CD4-positive, alpha-beta memory T cell (primary cell): ENCODE measurements at regions not wholly inside any gene's neighbourhood (a gene's known extent, or its start where the extent isn't known, plus 50 kb on each side); places are given as distances from the start of the nearest gene placed in this dataset.

Experiments used
- CTCF ChIA-PET: fragments of 350-600 bp; sonication (Branson Sonifier 250); formaldehyde crosslinking; loops from one replicate; lab custom pipeline; 2021; ENCODE audit warnings: inconsistent platforms; ENCODE audit not compliant: partially characterized antibody; lab: Charles Lee
- POLR2A ChIA-PET: fragments of 350-600 bp; sonication (Branson Sonifier 250); formaldehyde crosslinking; loops from one replicate; lab custom pipeline; 2021; ENCODE audit not compliant: partially characterized antibody; lab: Charles Lee
- DNase-seq, 5 donors: peaks; one replicate each; pipeline versions ENCODE4 v3.0.0 to v3.0.0-alpha.2; 2020 to 2022; ENCODE audit warnings: mixed read lengths in 1 of 5
- H3K27ac ChIP-seq: one replicate; pipeline ENCODE4 v1.7.0; 2013; ENCODE audit warnings: low read depth, low read length
- H3K27me3 ChIP-seq: 2 replicates; pipeline ENCODE4 v1.7.0; 2013; ENCODE audit warnings: mild to moderate bottlenecking, low read length, moderate library complexity; ENCODE audit not compliant: insufficient read depth
- H3K36me3 ChIP-seq: 2 replicates; pipeline ENCODE4 v1.7.0; 2013; ENCODE audit warnings: mild to moderate bottlenecking, low read length, moderate library complexity; ENCODE audit not compliant: insufficient read depth
- H3K4me1 ChIP-seq: 2 replicates; pipeline ENCODE4 v1.7.0; 2013; ENCODE audit warnings: mild to moderate bottlenecking, low read length, moderate library complexity; ENCODE audit not compliant: insufficient read depth
- H3K4me3 ChIP-seq, 2 donors: one replicate each; pipeline ENCODE4 v1.7.0; 2013; ENCODE audit warnings: low read length in 2 of 2, mild to moderate bottlenecking in 1 of 2
- H3K9me3 ChIP-seq, 2 donors: one replicate each; pipeline ENCODE4 v1.7.0; 2013; ENCODE audit warnings: low read length in 2 of 2, control low read depth in 1 of 2; ENCODE audit not compliant: control insufficient read depth in 1 of 2
- H3K27ac Mint-ChIP-seq, 7 donors: one replicate each; pipeline ENCODE4 v1.8.0; 2020 to 2021; ENCODE audit warnings: mixed read lengths in 7 of 7, mild to moderate bottlenecking in 6 of 7, inconsistent platforms in 3 of 7, moderate library complexity in 3 of 7
- H3K27me3 Mint-ChIP-seq, 2 donors: one replicate each; pipeline ENCODE4 v1.8.0; 2020 to 2021; ENCODE audit warnings: mixed read lengths in 2 of 2
- H3K36me3 Mint-ChIP-seq, 2 donors: one replicate each; pipeline ENCODE4 v1.8.0; 2020 to 2021; ENCODE audit warnings: mixed read lengths in 2 of 2, inconsistent platforms in 1 of 2, mild to moderate bottlenecking in 1 of 2
- H3K4me1 Mint-ChIP-seq, 4 donors: one replicate each; pipeline ENCODE4 v1.8.0; 2020 to 2021; ENCODE audit warnings: mixed read lengths in 4 of 4, mild to moderate bottlenecking in 1 of 4
- H3K4me3 Mint-ChIP-seq, 8 donors: one replicate each; pipeline ENCODE4 v1.8.0; 2020 to 2021; ENCODE audit warnings: mixed read lengths in 8 of 8, mild to moderate bottlenecking in 7 of 8, moderate library complexity in 6 of 8, inconsistent platforms in 3 of 8
- H3K9me3 Mint-ChIP-seq, 8 donors: one replicate each; pipeline ENCODE4 v1.8.0; 2020 to 2021; ENCODE audit warnings: mixed read lengths in 8 of 8, mild to moderate bottlenecking in 5 of 8, inconsistent platforms in 3 of 8, moderate library complexity in 1 of 8
- intact Hi-C: fragments of 100-400 bp; cut with micrococcal nuclease; formaldehyde crosslinking; loops from one replicate; pipeline ENCODE4 v1.15.1; 2023

GRCh38 chr1:55374216-55374615 lies 159.1 kb upstream of the USP24 start:
- CTCF ChIA-PET = interaction anchor here (1.4 to 2.9 kb wide), 2 partner anchors 10 to 13 kb away, joined by 3 to 12 read pairs; no protein-coding TSS in a partner anchor
- POLR2A ChIA-PET = no interaction called here
- Mint-ChIP-seq H3K4me1 (peaks cover 0 to 9% (median 5%) of the 10 kb centered on the region in 4 donors), H3K27ac (no peak overlapping the region), H3K9me3 (peaks cover 0 to 5% (median 0%) of the 10 kb centered on the region in 8 donors), H3K36me3 (no peaks in the 10 kb centered on the region), H3K27me3 (peaks cover 0 to 4% of the 10 kb centered on the region in 2 donors), H3K4me3 (no peak overlapping the region)
- no peak overlapping the region for H3K4me3 ChIP-seq
- intact Hi-C loops = no loop called here
- H3K36me3 ChIP-seq = no peaks in the 10 kb centered on the region
- DNase-seq = no peak
- H3K4me1 ChIP-seq = no peaks in the 10 kb centered on the region
- no peaks in the 10 kb centered on the region for H3K9me3 ChIP-seq
- H3K27ac ChIP-seq = no peak overlapping the region
- peaks cover 3% of the 10 kb centered on the region for H3K27me3 ChIP-seq

- Mint-ChIP-seq H3K27me3 (peaks cover 2 to 4% of the 10 kb centered on the region in 2 donors), H3K36me3 (no peaks in the 10 kb centered on the region), H3K27ac (no peak overlapping the region), H3K9me3 (peaks cover 0 to 16% (median 6%) of the 10 kb centered on the region in 8 donors), H3K4me3 (no peak overlapping the region), H3K4me1 (no peaks in the 10 kb centered on the region)
- Histone ChIP-seq H3K4me1 (no peaks in the 10 kb centered on the region), H3K27ac (no peak overlapping the region), H3K4me3 (no peak overlapping the region), H3K9me3 (no peaks in the 10 kb centered on the region), H3K27me3 (peaks cover 3% of the 10 kb centered on the region), H3K36me3 (no peaks in the 10 kb centered on the region)
- ChIA-PET CTCF (no interaction called here), POLR2A (no interaction called here)
- DNase-seq = no peak
- intact Hi-C loops = no loop called here
Measured at GRCh38 chr1:55369474-55369873, 154.3 kb upstream of the USP24 start.

GRCh38 chr1:55368698-55369097 lies 153.5 kb upstream of the USP24 start:
- POLR2A ChIA-PET = no interaction called here
- H3K9me3 Mint-ChIP-seq = peaks cover 0 to 16% (median 6%) of the 10 kb centered on the region in 8 donors
- peaks cover 2 to 4% of the 10 kb centered on the region in 2 donors for H3K27me3 Mint-ChIP-seq
- intact Hi-C loops = no loop called here
- peaks cover 4% of the 10 kb centered on the region for H3K4me1 ChIP-seq
- H3K4me3 ChIP-seq = no peak overlapping the region
- H3K4me3 Mint-ChIP-seq = no peak overlapping the region
- no peak overlapping the region for H3K27ac Mint-ChIP-seq
- H3K4me1 Mint-ChIP-seq = peaks cover 3 to 7% (median 4%) of the 10 kb centered on the region in 4 donors
- H3K27ac ChIP-seq = no peak overlapping the region
- DNase-seq = no peak
- H3K9me3 ChIP-seq = no peaks in the 10 kb centered on the region
- no peaks in the 10 kb centered on the region for H3K36me3 ChIP-seq
- CTCF ChIA-PET = no interaction called here
- H3K36me3 Mint-ChIP-seq = peaks cover 0 to 6% of the 10 kb centered on the region in 2 donors
- H3K27me3 ChIP-seq = peaks cover 3% of the 10 kb centered on the region

- no peaks in the 10 kb centered on the region for H3K36me3 ChIP-seq
- H3K4me3 ChIP-seq = no peak overlapping the region
- ChIA-PET POLR2A (no interaction called here), CTCF (no interaction called here)
- peaks cover 11 to 19% (median 15%) of the 10 kb centered on the region in 4 donors for H3K4me1 Mint-ChIP-seq
- H3K4me3 Mint-ChIP-seq = no peak overlapping the region
- H3K27ac ChIP-seq = no peak overlapping the region
- no peak for DNase-seq
- peaks cover 0 to 6% of the 10 kb centered on the region in 2 donors for H3K36me3 Mint-ChIP-seq
- peaks cover 0 to 16% (median 6%) of the 10 kb centered on the region in 8 donors for H3K9me3 Mint-ChIP-seq
- intact Hi-C loops = no loop called here
- H3K9me3 ChIP-seq = no peaks in the 10 kb centered on the region
- peaks cover 2 to 4% of the 10 kb centered on the region in 2 donors for H3K27me3 Mint-ChIP-seq
- peaks cover 16% of the 10 kb centered on the region for H3K4me1 ChIP-seq
- no peak overlapping the region for H3K27ac Mint-ChIP-seq
- peaks cover 3% of the 10 kb centered on the region for H3K27me3 ChIP-seq
Measured at GRCh38 chr1:55367273-55367672, 152.1 kb upstream of the USP24 start.

DNA sequence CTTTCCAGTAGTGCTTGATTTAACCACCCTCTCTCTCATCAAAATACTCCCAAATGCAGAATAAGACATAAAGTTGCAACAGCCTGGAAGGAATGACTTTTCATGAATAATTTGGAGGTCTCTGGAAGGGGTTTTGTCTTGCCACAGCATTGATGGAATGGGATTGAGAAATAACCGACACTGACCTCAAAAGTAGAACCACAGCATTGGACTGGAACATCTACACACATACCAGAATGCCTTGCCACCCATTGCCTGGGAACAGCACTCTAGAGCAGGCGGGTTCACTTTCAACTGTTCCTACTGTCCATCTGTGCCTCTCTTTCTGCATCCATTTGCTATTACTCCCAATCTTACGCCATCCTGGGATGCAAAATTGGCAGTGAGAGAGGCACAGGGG lies 149.1 kb upstream of the USP24 start:
- H3K4me1 Mint-ChIP-seq = peaks cover 11 to 19% (median 15%) of the 10 kb centered on the region in 4 donors
- Histone ChIP-seq H3K4me1 (peaks cover 16% of the 10 kb centered on the region), H3K27me3 (no peaks in the 10 kb centered on the region), H3K27ac (no peak overlapping the region), H3K9me3 (no peaks in the 10 kb centered on the region), H3K36me3 (no peaks in the 10 kb centered on the region), H3K4me3 (no peak overlapping the region)
- H3K27ac Mint-ChIP-seq = peak overlapping the region in 3 of 7 donors; percentile 5 to 78 (median 74)
- H3K36me3 Mint-ChIP-seq = peaks cover 0 to 6% of the 10 kb centered on the region in 2 donors
- H3K27me3 Mint-ChIP-seq = peaks cover 1 to 2% of the 10 kb centered on the region in 2 donors
- H3K4me3 Mint-ChIP-seq = peak overlapping the region in 1 of 8 donors; percentile 13
- DNase-seq = no peak
- intact Hi-C loops = no loop called here
- POLR2A ChIA-PET = no interaction called here
- CTCF ChIA-PET = interaction anchor here (1.1 kb wide), 1 partner anchor 12 kb away, joined by 4 read pairs; no protein-coding TSS in a partner anchor
- H3K9me3 Mint-ChIP-seq = peaks cover 0 to 13% (median 5%) of the 10 kb centered on the region in 8 donors

- peaks cover 11 to 19% (median 15%) of the 10 kb centered on the region in 4 donors for H3K4me1 Mint-ChIP-seq
- ChIA-PET POLR2A (no interaction called here), CTCF (interaction anchor here (0.8 to 1.1 kb wide), 2 partner anchors 13 kb away, joined by 4 to 5 read pairs; no protein-coding TSS in a partner anchor)
- Histone ChIP-seq H3K36me3 (no peaks in the 10 kb centered on the region), H3K9me3 (no peaks in the 10 kb centered on the region), H3K27me3 (no peaks in the 10 kb centered on the region), H3K27ac (no peak overlapping the region), H3K4me3 (no peak overlapping the region), H3K4me1 (peaks cover 16% of the 10 kb centered on the region)
- DNase-seq = peak in 4 of 5 donors; percentile 6 to 29 (median 18)
- peaks cover 0 to 7% (median 4%) of the 10 kb centered on the region in 8 donors for H3K9me3 Mint-ChIP-seq
- peaks cover 1 to 2% of the 10 kb centered on the region in 2 donors for H3K27me3 Mint-ChIP-seq
- intact Hi-C loops = no loop called here
- peaks cover 0 to 6% of the 10 kb centered on the region in 2 donors for H3K36me3 Mint-ChIP-seq
- peak overlapping the region in 6 of 8 donors; percentile 9 to 55 (median 43) for H3K4me3 Mint-ChIP-seq
- peak overlapping the region; percentile 10 to 83 (median 73) for H3K27ac Mint-ChIP-seq
Measured at GRCh38 chr1:55363268-55363667, 148.1 kb upstream of the USP24 start.

DNA sequence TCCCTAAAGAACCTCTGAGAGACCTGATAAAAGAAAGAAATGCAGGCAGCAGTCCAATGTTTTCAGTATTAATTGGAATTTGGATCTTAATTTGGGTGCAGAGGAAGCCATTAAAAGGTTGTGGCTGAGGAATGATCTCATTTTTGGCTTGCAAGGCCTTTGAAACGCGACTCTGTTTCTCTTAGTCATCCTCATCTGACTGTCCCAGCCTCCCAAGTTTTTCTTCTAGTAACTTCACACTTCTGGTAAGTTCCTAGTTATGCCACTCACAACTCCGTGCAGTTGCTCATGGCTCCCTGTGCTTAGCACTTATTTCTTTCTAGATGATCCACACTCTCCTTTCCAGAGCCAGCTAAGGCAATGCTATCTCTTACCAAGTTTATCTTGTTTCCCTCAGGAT lies 147.4 kb upstream of the USP24 start:
- Mint-ChIP-seq H3K4me1 (peaks cover 11 to 19% (median 15%) of the 10 kb centered on the region in 4 donors), H3K4me3 (peak overlapping the region in 1 of 8 donors; percentile 49), H3K27ac (peak overlapping the region in 6 of 7 donors; percentile 20 to 83 (median 65)), H3K27me3 (peaks cover 1 to 2% of the 10 kb centered on the region in 2 donors), H3K36me3 (peaks cover 0 to 6% of the 10 kb centered on the region in 2 donors), H3K9me3 (peaks cover 0 to 2% (median 0%) of the 10 kb centered on the region in 8 donors)
- peaks cover 16% of the 10 kb centered on the region for H3K4me1 ChIP-seq
- H3K4me3 ChIP-seq = no peak overlapping the region
- ChIA-PET POLR2A (no interaction called here), CTCF (interaction anchor here (0.8 kb wide), 1 partner anchor 13 kb away, joined by 5 read pairs; no protein-coding TSS in a partner anchor)
- H3K9me3 ChIP-seq = no peaks in the 10 kb centered on the region
- H3K27ac ChIP-seq = no peak overlapping the region
- H3K36me3 ChIP-seq = no peaks in the 10 kb centered on the region
- DNase-seq = no peak
- no peaks in the 10 kb centered on the region for H3K27me3 ChIP-seq
- intact Hi-C loops = no loop called here
